Testis (tissue), 2 donors: ENCODE measurements at regions not wholly inside any gene's neighbourhood (a gene's known extent, or its start where the extent isn't known, plus 50 kb on each side); places are given as distances from the start of the nearest gene placed in this dataset.
A peak's percentile ranks its signal among the peaks of the same experiment; 100 is the strongest.

Experiments
- DNase-seq: peaks from one replicate; pipeline ENCODE4 v3.0.0-alpha.2; 2019
- H3K27ac ChIP-seq, 2 donors: fragments of 200-600 bp; sonication (generic); one replicate each; pipeline ENCODE4 v1.5.1; 2019
- H3K27me3 ChIP-seq: fragments of 200-600 bp; sonication (generic); one replicate; pipeline ENCODE4 v1.5.1; 2019
- H3K36me3 ChIP-seq: fragments of 200-600 bp; sonication (generic); one replicate; pipeline ENCODE4 v1.5.1; 2017; ENCODE audit warnings: low read depth; ENCODE audit errors: missing control alignments
- H3K4me1 ChIP-seq: fragments of 200-600 bp; sonication (generic); one replicate; pipeline ENCODE4 v1.5.1; 2019
- H3K4me3 ChIP-seq, 2 donors: fragments of 200-600 bp; sonication (generic); one replicate each; pipeline ENCODE4 v1.5.1; 2017 to 2019
- H3K9me3 ChIP-seq: fragments of 200-600 bp; sonication (generic); one replicate; pipeline ENCODE4 v1.5.1; 2017
- CTCF ChIP-seq, 3 experiments: fragments of 450-650 bp in 2 of 3; fragments of 200-600 bp in 1 of 3; sonication (generic) in 1 of 3; IDR thresholded peaks; one replicate each; pipeline ENCODE4 v1.5.1; 2016 to 2019; ENCODE audit warnings: antibody characterized with exemption in 3 of 3, mild to moderate bottlenecking in 2 of 3, moderate library complexity in 1 of 3
- POLR2A ChIP-seq: fragments of 450-650 bp; IDR thresholded peaks from one replicate; pipeline ENCODE4 v1.6.1; 2017; ENCODE audit warnings: antibody characterized with exemption, mild to moderate bottlenecking, moderate library complexity
- WGBS, 2 donors: methylation state at CpG; one replicate each; pipeline ENCODE4 v1.1.5; 2018; 5-methylcytosine and 5-hydroxymethylcytosine counted together
- intact Hi-C: fragments of 100-400 bp; cut with DNase I; formaldehyde crosslinking; loops from one replicate; pipeline ENCODE4 v1.15.1; 2023; ENCODE audit warnings: low total_unique reads

DNA sequence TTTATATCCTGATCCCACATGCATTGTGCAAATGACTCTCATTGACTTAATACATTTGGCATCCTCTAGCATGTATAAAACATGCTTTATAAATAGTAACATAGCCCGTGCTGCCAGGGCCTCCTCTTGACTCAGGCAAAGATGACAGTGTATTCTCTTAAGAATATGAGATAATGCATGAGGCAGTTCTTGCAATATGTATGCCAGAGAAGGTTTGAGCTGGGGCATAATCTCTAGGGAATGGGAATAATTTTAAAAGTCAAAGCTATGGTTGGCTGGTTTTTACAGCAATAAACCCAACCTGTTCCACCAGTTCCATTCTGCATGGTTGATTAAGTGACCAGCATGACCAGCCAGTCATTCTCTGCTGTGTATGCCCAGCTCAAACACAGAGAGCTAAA is 179.0 kb upstream of the PFN2 start:
- peaks cover 7% of the 10 kb centered on the region for H3K4me1 ChIP-seq
- H3K4me3 ChIP-seq, result no peak overlapping the region
- no peak for DNase-seq
- WGBS, 2 donors, result 0 to 20% methylated on average over 1 of the region's 1 CpG
- no peaks in the 10 kb centered on the region for H3K27me3 ChIP-seq
- no peak for TF ChIP-seq CTCF (IDR thresholded peaks at IDR 0.05)
- no peak for TF ChIP-seq POLR2A
- no peaks in the 10 kb centered on the region for H3K9me3 ChIP-seq
- no peak overlapping the region for H3K27ac ChIP-seq
- no peaks in the 10 kb centered on the region for H3K36me3 ChIP-seq
- intact Hi-C loops, result no loop called here

GRCh38 chr3:150148227-150148626 is 177.5 kb upstream of the PFN2 start:
- Histone ChIP-seq H3K9me3 (no peaks in the 10 kb centered on the region), H3K4me1 (peaks cover 7% of the 10 kb centered on the region), H3K4me3 (no peak overlapping the region), H3K27ac (no peak overlapping the region), H3K27me3 (no peaks in the 10 kb centered on the region), H3K36me3 (no peaks in the 10 kb centered on the region)
- WGBS, 2 donors, result 75 to 80% methylated on average over 5 of the region's 5 CpGs
- DNase-seq, result no peak
- TF ChIP-seq CTCF (IDR thresholded peaks at IDR 0.05) (no peak), POLR2A (no peak)
- intact Hi-C loops, result no loop called here

DNA sequence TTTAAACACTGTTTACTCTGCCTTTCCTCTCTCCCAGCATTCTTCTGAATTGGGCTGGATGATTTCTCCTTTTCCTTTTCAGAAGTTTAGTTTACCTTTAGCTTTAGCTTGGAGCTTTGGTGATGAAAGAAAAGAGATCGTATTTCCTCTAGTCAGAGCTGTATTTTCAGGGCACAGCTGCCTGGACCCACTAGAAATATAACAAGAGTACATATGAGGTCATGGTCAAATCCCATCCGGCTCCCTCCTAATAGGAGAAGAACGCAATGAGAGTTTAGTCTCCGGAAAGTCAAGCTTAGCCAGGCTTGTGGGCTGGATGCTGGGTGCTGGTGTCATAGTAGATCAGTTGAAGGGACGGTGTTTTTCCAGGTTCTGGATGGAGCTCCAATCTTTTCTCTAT is 177.1 kb upstream of the PFN2 start:
- intact Hi-C loops, result no loop called here
- DNase-seq, result no peak

DNA sequence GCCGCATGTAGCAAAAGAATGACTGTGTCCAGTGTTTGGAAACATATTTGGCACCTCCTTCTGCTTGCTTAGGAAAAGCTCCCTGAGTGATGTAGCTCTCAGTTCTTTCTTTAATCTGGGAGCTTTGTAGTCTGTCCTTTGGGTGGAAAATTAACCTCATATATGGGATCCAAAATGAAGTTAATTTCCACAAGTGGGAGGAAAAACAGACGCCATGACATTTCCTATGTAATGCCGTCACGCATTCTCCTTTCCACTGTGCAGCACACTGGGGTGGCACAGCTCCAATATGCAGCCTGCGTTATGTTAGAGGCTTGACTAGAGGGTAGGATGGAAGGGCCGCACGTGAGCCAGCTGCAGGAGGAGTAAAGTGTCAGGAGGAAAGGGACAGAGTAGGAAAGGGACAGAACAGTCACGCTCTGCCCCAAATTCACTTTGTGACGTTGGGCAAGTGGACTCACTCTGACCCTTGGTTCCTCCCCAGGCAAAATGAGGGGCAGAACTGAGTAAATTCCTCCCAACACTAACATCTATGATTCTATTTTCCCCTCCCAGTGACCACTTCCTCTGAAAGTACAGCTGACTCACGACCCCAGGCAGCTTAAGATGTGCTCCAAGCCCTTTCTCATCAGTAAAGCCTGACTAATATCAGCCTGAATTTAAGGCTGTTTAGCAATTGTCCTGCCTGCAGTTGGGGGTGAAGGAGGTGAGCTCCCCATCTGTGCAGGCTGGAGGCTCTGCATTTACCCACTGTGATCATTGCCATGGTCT is 176.5 kb upstream of the PFN2 start:
- H3K4me1 ChIP-seq, result peaks cover 7% of the 10 kb centered on the region
- H3K27me3 ChIP-seq, result no peaks in the 10 kb centered on the region
- DNase-seq, result peak; percentile 48
- peak overlapping the region in 1 of 2 donors; percentile 10 for H3K27ac ChIP-seq
- WGBS, 2 donors, result 42 to 58% methylated on average over 10 of the region's 10 CpGs
- no peak for TF ChIP-seq POLR2A
- no peak for TF ChIP-seq CTCF (IDR thresholded peaks at IDR 0.05)
- H3K4me3 ChIP-seq, result no peak overlapping the region
- intact Hi-C loops, result no loop called here
- H3K9me3 ChIP-seq, result no peaks in the 10 kb centered on the region
- H3K36me3 ChIP-seq, result no peaks in the 10 kb centered on the region

More for the DNA sequence above, 177.1 kb upstream of the PFN2 start:
- Histone ChIP-seq H3K36me3 (no peaks in the 10 kb centered on the region), H3K27me3 (no peaks in the 10 kb centered on the region), H3K4me1 (peaks cover 7% of the 10 kb centered on the region), H3K4me3 (no peak overlapping the region), H3K27ac (no peak overlapping the region), H3K9me3 (no peaks in the 10 kb centered on the region)
- TF ChIP-seq CTCF (IDR thresholded peaks at IDR 0.05) (no peak), POLR2A (no peak)
- WGBS, 2 donors, result 47 to 55% methylated on average over 5 of the region's 5 CpGs

DNA sequence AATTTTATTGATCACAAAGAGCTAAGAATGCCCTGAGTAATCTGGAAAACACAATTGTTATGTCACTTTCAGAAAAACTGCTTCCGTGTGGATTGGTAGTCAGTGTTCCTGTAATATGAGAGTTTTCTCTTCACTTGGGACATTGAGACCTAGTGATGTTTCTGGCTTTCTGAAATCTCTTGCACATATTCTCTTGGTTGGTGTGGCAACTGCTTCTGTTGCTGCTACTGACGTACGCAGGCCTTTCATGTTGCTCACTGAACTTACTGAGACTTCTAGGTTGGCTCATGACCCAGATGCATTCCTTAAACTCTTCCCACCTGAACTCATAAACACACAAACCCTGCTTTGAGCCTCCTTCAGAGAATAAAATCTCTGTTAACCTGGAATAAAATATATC is 175.0 kb upstream of the PFN2 start:
- H3K4me1 ChIP-seq, result peaks cover 7% of the 10 kb centered on the region
- H3K27me3 ChIP-seq, result no peaks in the 10 kb centered on the region
- DNase-seq, result no peak
- no peak overlapping the region for H3K27ac ChIP-seq
- TF ChIP-seq POLR2A (no peak), CTCF (IDR thresholded peaks at IDR 0.05) (no peak)
- intact Hi-C loops, result no loop called here
- H3K4me3 ChIP-seq, result no peak overlapping the region
- H3K9me3 ChIP-seq, result no peaks in the 10 kb centered on the region
- WGBS, 2 donors, result 82 to 96% methylated on average over 3 of the region's 3 CpGs
- H3K36me3 ChIP-seq, result no peaks in the 10 kb centered on the region
